ENCODE measurements at regions not wholly inside any gene's neighbourhood (a gene's known extent, or its start where the extent isn't known, plus 50 kb on each side); places are given as distances from the start of the nearest gene placed in this dataset.

GRCh38 chr2:41500895-41501294 lies 546.9 kb upstream of the PKDCC start:
- DNase-seq: no peak

DNA sequence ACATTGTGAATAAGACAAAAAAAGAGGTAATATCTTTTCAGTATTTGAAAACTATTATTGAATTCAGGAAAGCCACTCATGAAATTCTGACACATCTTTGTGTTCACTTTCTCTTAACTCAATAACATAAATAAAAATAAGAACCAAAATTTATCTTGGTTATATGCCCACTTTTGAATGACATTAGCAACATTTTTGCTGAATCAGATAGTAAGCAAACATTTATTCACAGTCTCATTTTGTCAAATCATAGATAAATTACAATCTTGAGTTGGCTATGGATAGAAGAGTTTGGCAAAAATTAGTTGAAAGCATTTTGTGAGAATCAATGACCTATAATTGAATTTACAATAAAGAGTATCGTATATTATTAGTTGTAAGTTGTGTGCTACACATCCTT lies 545.1 kb upstream of the PKDCC start:
- no peak for DNase-seq

DNA sequence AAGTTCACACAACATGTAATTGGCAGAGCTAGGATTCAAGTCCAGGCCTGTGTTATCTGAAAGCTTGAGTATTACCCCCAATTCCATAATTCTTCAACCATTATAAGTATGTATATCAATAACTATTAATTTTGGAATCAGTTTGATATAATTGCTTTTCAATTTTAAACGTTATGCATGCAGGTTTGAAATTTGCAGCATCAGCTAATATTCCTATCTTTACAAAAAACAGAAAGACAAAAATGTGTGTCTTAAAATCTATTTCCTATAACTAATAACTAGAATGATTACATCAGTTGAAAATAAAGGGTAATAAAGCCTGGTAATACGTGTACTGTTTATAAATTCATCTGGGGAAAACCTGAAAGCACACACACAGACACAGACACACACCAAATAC lies 543.3 kb upstream of the PKDCC start:
- no peak for DNase-seq

DNA sequence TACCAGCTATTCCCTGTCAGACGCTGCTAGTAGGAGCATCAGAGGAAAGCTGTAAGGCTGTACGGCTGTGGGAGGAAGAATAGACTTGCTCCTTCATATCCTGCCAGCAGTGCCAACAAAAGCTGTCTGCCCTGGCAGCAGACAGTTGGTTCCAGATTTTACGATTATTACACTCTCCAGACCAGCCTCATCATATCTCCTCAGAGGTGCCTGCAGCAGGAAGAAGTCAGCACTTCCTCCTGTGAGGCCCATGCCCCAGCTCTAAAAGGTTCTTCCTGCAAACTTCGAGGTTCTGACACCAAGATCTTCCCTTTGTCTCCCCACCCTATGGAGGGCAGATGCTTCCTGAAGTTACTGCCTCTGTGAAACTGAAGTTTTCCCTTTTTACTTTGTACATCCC lies 537.7 kb upstream of the PKDCC start:
- DNase-seq: no peak

GRCh38 chr2:41521211-41521610 lies 526.6 kb upstream of the PKDCC start:
- no peak for DNase-seq

GRCh38 chr2:41527525-41528323 lies 520.1 kb upstream of the PKDCC start:
- no peak for DNase-seq

- DNase-seq: no peak
Observed at GRCh38 chr2:41535575-41535974, 512.2 kb upstream of the PKDCC start.

GRCh38 chr2:41540272-41540998 lies 507.4 kb upstream of the PKDCC start:
- no peak for DNase-seq

DNA sequence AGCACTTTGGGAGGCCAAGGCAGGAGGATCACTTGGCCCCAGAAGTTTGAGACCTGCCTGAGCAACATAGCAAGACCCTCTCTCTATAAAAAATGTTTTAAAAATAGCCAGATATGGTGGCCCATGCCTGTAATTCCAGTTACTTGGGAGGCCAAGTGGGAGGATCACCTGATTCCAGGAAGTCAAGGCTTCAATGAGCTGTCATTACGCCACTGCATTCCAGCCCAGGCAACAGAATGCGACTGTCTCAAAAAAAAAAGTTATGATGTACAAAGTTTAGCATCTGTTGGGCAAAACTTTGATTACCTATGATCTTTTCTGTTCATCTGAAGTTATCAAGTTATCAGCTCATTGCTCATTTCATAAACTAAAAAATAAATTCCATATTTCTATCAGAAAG lies 504.1 kb upstream of the PKDCC start:
- no peak for DNase-seq

DNA sequence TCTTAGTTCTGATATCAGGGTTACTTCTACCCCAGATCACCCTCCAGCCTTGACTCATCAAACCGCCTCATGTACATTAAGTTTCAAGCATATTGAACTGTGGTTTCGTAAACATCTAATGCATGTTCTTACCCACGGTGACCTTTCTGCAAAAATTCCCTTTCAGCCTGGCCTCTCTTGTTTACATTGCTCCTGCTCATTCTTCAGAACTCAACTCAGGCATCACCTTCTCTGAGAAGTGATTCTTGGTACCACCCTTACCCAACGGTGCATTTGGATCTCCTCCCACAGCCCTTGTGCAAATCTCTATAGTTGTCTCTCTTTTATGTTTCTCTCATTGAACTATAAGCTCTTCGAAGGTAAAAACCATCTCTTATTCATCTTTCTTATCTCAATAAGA lies 503.1 kb upstream of the PKDCC start:
- DNase-seq: no peak

- DNase-seq: no peak
Observed at GRCh38 chr2:41546031-41546430, 501.8 kb upstream of the PKDCC start.

GRCh38 chr2:41568648-41569047 lies 479.2 kb upstream of the PKDCC start:
- no peak for DNase-seq

GRCh38 chr2:41572154-41572553 lies 475.7 kb upstream of the PKDCC start:
- no peak for DNase-seq

- no peak for DNase-seq
Observed at GRCh38 chr2:41576423-41576822, 471.4 kb upstream of the PKDCC start.

GRCh38 chr2:41579806-41580205 lies 468.0 kb upstream of the PKDCC start:
- DNase-seq: no peak

- no peak for DNase-seq
Observed at GRCh38 chr2:41580806-41581205, 467.0 kb upstream of the PKDCC start.

DNA sequence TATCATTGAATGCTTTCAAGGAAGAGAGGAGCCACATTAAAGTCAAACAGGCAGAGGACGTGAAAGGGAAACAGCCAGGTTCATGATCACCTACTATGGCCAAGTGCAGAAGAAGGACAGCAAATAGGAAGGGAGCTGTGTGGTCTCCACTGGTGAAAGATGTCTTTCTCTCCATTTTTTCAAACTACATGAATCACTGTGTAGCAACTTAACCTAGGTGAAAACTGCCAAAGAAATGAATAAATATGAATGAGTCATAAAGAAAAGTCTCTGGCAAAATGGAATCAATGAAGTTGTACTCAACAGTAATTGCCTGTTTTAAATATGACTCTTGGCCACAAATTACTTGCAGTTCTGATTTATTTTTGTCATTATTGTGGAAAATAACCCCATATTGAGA lies 452.6 kb upstream of the PKDCC start:
- DNase-seq: no peak

DNA sequence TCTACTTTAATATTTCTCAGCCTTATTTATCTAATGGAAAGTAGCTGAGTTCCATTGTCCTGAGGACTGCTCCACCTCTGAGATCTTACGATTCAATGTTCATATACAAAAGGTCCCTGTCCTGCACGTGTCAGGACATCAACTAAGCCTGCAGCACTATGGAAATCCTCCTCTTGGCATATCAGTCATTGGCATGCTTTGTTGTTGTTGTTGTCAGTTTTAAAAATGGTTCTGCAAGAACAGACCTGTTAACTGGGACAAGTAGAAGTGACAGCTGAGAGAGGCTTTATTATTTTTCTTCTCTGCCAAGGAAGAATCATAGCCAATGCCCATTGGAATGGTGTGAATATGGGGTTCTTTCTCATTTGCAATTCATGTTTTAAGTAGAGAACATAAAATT lies 450.1 kb upstream of the PKDCC start:
- no peak for DNase-seq

GRCh38 chr2:41598161-41598894 lies 449.5 kb upstream of the PKDCC start:
- DNase-seq: no peak

GRCh38 chr2:41600460-41600859 lies 447.4 kb upstream of the PKDCC start:
- DNase-seq: no peak

DNA sequence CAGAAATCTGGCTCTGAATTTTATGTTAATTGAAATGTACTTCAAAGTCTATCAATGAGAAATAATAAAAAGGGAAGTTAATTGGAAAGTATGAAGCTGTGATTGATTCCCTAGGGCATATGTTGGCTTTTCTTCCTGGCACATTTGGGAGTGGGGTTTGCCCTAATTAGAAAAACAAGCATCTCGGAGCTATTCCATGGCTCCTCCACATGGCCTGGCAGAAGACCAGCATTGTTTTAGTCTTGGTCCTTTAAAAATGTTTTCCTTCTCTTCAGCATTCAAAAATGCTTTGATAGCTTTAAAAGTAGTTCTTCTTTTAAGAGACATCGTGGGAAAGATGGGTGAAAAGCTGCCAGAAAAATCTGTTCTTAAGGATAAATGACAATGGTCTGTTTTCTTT lies 445.5 kb upstream of the PKDCC start:
- no peak for DNase-seq

DNA sequence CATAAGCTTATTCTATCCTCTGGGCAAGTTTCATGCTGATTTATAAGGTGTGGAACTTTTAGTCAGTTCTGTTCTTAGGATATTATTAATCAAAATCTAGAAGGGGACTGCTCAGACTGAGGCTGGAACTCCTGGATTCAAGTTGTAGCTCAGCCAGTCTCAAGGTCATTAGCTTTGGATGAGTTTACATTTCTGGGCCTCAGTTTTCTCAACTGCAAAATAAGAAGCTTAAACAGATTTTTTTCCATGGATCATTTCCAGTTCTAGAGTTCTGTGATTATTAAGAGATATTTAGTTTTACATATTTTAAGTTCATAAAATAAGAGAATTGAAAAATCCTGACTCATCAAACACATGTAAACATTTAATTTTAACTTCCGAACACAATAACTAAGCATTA lies 442.5 kb upstream of the PKDCC start:
- DNase-seq: no peak

DNA sequence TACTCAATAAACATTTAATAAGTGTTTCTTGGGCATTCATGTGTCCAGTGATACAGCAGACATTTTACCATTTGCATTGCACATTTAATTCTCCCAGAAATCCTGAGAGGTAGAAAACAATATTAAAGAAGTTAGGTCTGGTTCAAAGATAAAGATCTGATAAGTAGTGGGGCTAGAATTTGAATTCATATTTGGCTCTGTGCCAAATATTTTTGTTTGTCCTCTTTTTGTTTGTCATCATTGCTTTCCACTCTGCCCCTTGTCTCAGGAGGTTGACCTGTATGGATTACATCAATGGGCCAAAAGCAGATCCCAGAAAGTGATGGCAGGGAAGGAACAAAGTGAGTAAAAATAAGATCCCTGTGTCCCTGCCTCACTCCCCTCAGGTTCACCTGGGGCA lies 441.9 kb upstream of the PKDCC start:
- DNase-seq: no peak
